ACC112 (cell line): ENCODE measurements at regions not wholly inside any gene's neighbourhood (a gene's known extent, or its start where the extent isn't known, plus 50 kb on each side); places are given as distances from the start of the nearest gene placed in this dataset.

Experiments used
- H2AFZ ChIP-seq: fragments of 200-600 bp; sonication (generic); one replicate; pipeline ENCODE4 v1.6.0; 2017; ENCODE audit warnings: antibody characterized with exemption, low read length; ENCODE audit not compliant: unreplicated experiment
- H3K27ac ChIP-seq: fragments of 200-600 bp; sonication (generic); 2 replicates; pipeline ENCODE4 v1.5.1; 2014; ENCODE audit warnings: low read depth, mild to moderate bottlenecking, antibody characterized with exemption, low read length, moderate library complexity
- H3K27me3 ChIP-seq: fragments of 200-600 bp; sonication (generic); 2 replicates; pipeline ENCODE4 v1.6.1; 2014; ENCODE audit warnings: mild to moderate bottlenecking, antibody characterized with exemption, low read length, moderate library complexity, mixed read lengths; ENCODE audit not compliant: insufficient read depth
- H3K36me3 ChIP-seq: fragments of 200-600 bp; sonication (generic); 2 replicates; pipeline ENCODE4 v1.6.1; 2016; ENCODE audit warnings: mild to moderate bottlenecking, antibody characterized with exemption, low read length, moderate library complexity, mixed read lengths; ENCODE audit not compliant: insufficient read depth
- H3K4me1 ChIP-seq: fragments of 200-600 bp; sonication (generic); one replicate; pipeline ENCODE4 v1.6.1; 2016; ENCODE audit warnings: low read length, mixed read lengths; ENCODE audit not compliant: insufficient read depth, unreplicated experiment, control insufficient read depth
- H3K4me3 ChIP-seq: fragments of 200-600 bp; sonication (generic); 2 replicates; pipeline ENCODE4 v1.5.1; 2014; ENCODE audit warnings: mild to moderate bottlenecking, low read depth, low read length
- H3K79me2 ChIP-seq: fragments of 200-600 bp; sonication (generic); one replicate; pipeline ENCODE4 v1.6.0; 2016; ENCODE audit warnings: low read length; ENCODE audit not compliant: control insufficient read depth, unreplicated experiment, insufficient read depth

- H3K27me3 ChIP-seq = no peaks in the 10 kb centered on the region
- H3K4me1 ChIP-seq = no peaks in the 10 kb centered on the region
- no peaks in the 10 kb centered on the region for H3K36me3 ChIP-seq
- H3K4me3 ChIP-seq = no peak overlapping the region
- no peak overlapping the region for H3K27ac ChIP-seq
- no peaks in the 10 kb centered on the region for H3K79me2 ChIP-seq
- no peak overlapping the region for H2AFZ ChIP-seq
These were observed 348.3 kb upstream of the LRATD1 start for GRCh38 chr2:14284244-14284643.

DNA sequence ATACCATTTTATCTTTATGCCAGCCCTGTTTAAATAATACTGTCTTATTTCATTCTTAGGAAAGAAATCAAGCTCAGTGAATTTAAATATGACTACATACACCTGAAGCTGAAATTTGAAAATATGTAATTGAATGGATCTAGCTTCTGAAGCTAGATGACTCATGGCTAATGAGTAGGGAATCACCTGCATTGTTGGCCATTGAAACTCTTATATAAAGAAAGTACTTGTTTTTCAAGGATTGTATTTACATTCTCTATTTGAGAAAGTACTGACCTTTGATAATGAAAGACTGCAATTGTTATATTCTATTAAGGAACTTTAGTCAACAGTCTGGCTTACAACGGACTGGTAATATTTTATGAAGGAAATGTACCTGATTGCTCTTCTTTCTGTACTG is 346.7 kb upstream of the LRATD1 start:
- Histone ChIP-seq H3K27me3 (no peaks in the 10 kb centered on the region), H3K79me2 (no peaks in the 10 kb centered on the region), H3K27ac (no peak overlapping the region), H3K4me1 (no peaks in the 10 kb centered on the region), H3K4me3 (no peak overlapping the region), H2AFZ (no peak overlapping the region), H3K36me3 (no peaks in the 10 kb centered on the region)

DNA sequence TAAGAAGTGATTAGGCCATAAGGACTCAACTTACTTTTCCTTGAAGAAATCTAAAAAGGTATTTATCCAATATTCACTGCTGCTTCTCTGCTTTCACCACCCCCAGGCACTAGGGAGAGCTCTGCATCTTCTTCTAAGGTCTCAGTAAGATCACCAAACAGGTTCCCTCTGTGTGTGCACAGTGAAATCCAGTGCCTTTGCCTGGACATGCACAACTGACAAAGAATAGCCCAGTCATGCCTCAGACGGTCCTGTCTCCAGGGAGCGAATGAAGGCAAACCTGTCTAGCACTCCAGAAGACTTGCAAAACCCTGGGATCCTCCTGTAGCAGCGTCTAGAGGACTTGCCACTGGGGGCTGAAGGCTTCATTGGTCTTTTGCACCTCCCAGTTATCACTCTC is 344.5 kb upstream of the LRATD1 start:
- no peaks in the 10 kb centered on the region for H3K27me3 ChIP-seq

GRCh38 chr2:14292964-14293363 is 339.6 kb upstream of the LRATD1 start:
- Histone ChIP-seq H3K27ac (no peak overlapping the region), H3K4me1 (no peaks in the 10 kb centered on the region), H3K27me3 (no peaks in the 10 kb centered on the region), H3K79me2 (no peaks in the 10 kb centered on the region), H2AFZ (no peak overlapping the region), H3K4me3 (no peak overlapping the region), H3K36me3 (no peaks in the 10 kb centered on the region)

More for the DNA sequence above, 344.5 kb upstream of the LRATD1 start:
- no peaks in the 10 kb centered on the region for H3K36me3 ChIP-seq
- no peaks in the 10 kb centered on the region for H3K4me1 ChIP-seq
- H3K79me2 ChIP-seq = no peaks in the 10 kb centered on the region
- no peak overlapping the region for H3K4me3 ChIP-seq
- H3K27ac ChIP-seq = no peak overlapping the region
- H2AFZ ChIP-seq = no peak overlapping the region

DNA sequence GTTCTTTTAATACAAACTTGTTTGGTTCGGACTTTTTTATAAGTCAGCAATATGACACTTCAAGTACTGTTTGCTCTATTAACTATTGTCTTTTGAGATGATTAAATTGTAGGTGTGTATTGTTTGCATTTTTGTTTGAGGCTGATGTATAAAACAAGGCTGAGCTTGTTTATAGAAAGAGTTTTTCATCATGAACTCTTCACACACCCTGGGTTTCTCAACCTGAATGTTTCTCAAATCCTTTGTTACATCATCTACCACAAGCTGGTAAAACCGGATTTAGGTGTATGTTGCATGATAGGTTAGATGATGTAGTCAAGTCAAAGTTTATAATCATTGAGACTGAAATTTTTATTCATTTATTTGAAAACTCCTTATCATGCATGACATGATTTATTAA is 335.2 kb upstream of the LRATD1 start:
- no peaks in the 10 kb centered on the region for H3K36me3 ChIP-seq
- no peaks in the 10 kb centered on the region for H3K4me1 ChIP-seq
- H2AFZ ChIP-seq = no peak overlapping the region
- no peak overlapping the region for H3K4me3 ChIP-seq
- H3K79me2 ChIP-seq = no peaks in the 10 kb centered on the region
- no peaks in the 10 kb centered on the region for H3K27me3 ChIP-seq
- no peak overlapping the region for H3K27ac ChIP-seq

- H3K36me3 ChIP-seq = no peaks in the 10 kb centered on the region
- no peak overlapping the region for H2AFZ ChIP-seq
- no peaks in the 10 kb centered on the region for H3K27me3 ChIP-seq
- H3K4me3 ChIP-seq = no peak overlapping the region
- no peak overlapping the region for H3K27ac ChIP-seq
- no peaks in the 10 kb centered on the region for H3K79me2 ChIP-seq
- H3K4me1 ChIP-seq = no peaks in the 10 kb centered on the region
These were observed 334.6 kb upstream of the LRATD1 start for GRCh38 chr2:14297906-14298305.

DNA sequence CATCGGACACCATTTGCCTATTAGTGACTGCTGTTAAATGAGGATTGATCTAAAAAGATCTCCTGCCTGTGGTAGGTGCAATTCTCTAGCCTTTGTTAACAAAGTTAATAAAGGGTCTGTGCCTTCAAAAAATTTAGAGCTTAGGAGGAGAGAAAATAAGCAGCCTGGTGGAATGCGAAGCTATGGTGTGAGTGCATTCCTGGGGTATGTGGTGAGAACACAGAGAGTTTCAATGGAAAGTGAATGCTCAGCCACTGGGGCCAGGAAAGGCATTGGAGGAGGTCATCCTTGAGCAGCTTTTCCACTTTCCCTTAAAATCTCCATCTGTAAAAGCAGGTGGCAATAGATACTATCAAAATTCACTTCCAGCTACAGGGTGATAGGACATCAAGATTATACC is 331.2 kb upstream of the LRATD1 start:
- H3K79me2 ChIP-seq = no peaks in the 10 kb centered on the region
- H3K36me3 ChIP-seq = no peaks in the 10 kb centered on the region
- no peak overlapping the region for H3K4me3 ChIP-seq
- H2AFZ ChIP-seq = no peak overlapping the region
- no peak overlapping the region for H3K27ac ChIP-seq
- no peaks in the 10 kb centered on the region for H3K27me3 ChIP-seq
- H3K4me1 ChIP-seq = no peaks in the 10 kb centered on the region

GRCh38 chr2:14303366-14304115 is 329.0 kb upstream of the LRATD1 start:
- no peak overlapping the region for H3K27ac ChIP-seq
- H3K36me3 ChIP-seq = no peaks in the 10 kb centered on the region
- no peak overlapping the region for H2AFZ ChIP-seq
- no peaks in the 10 kb centered on the region for H3K27me3 ChIP-seq
- H3K4me1 ChIP-seq = no peaks in the 10 kb centered on the region
- no peak overlapping the region for H3K4me3 ChIP-seq
- H3K79me2 ChIP-seq = no peaks in the 10 kb centered on the region

DNA sequence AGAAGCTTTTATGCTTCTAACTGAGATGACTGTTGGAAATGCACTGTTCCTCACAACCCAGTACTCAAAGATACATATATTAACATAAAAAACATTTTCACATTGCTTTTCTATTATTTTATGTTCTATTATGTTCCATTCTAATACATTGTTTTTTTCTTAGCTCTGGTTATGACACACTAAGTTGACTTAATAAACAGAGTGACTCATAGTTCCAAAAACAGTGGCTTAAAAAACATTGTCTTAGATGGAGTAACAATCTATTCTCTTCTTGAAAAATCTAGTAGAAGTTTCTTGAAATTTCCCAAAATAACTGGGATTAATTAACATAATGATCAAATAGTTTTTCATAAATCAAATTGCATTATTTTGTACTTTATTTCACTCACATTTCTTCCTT is 328.2 kb upstream of the LRATD1 start:
- Histone ChIP-seq H2AFZ (no peak overlapping the region), H3K4me1 (no peaks in the 10 kb centered on the region), H3K27ac (no peak overlapping the region), H3K79me2 (no peaks in the 10 kb centered on the region), H3K36me3 (no peaks in the 10 kb centered on the region), H3K27me3 (no peaks in the 10 kb centered on the region), H3K4me3 (no peak overlapping the region)

DNA sequence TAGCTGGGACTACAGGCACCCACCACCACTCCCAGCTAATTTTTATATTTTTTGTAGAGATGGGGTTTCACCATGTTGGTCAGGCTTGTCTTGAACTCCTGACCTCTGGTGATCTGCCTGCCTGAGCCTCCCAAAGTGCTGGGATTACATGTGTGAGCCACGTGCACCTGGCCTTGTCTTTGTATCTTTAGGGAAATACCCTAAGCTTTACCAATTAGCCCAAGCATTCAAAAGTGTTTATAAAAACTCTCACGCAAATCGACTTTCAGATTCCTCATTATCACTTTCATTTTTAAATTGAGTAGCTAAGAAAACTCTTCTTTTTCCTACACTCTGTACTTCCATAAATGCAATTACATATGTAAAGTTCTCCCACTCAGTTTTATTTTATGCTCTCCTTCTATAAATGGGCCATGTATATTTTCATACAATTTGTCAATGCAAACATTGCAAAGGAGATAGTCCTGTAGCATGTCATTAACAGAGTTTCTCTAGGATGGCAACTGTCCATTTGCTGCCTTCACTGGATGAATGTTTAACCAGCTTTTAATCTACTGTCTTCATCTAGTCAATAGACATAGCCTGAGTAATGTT is 326.2 kb upstream of the LRATD1 start:
- Histone ChIP-seq H2AFZ (no peak overlapping the region), H3K4me1 (no peaks in the 10 kb centered on the region), H3K27ac (no peak overlapping the region), H3K27me3 (no peaks in the 10 kb centered on the region), H3K4me3 (no peak overlapping the region), H3K36me3 (no peaks in the 10 kb centered on the region), H3K79me2 (no peaks in the 10 kb centered on the region)

DNA sequence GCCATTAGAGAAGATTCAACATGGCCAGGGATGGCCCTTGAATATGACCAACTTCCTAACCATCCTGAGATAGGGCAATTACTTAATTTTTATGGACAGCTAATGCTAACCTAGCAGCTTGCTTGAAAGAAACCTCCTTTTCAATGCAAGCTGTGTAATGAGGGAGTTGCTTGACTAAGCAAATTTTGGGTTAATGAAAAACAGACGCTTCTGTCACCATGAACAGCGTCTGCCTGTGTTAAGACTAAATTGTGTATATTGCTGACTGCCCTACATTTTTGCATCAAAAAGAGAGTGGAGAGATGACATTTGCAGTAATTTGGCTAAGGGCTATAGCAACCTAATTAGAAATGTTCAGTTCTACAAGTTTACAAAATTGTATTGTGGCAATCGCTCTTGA is 319.2 kb upstream of the LRATD1 start:
- no peaks in the 10 kb centered on the region for H3K36me3 ChIP-seq
- no peak overlapping the region for H3K27ac ChIP-seq
- no peak overlapping the region for H2AFZ ChIP-seq
- H3K4me3 ChIP-seq = no peak overlapping the region
- H3K27me3 ChIP-seq = no peaks in the 10 kb centered on the region
- H3K4me1 ChIP-seq = no peaks in the 10 kb centered on the region
- no peaks in the 10 kb centered on the region for H3K79me2 ChIP-seq
